Naive thymus-derived CD4-positive, alpha-beta T cell (primary cell): ENCODE measurements at regions not wholly inside any gene's neighbourhood (a gene's known extent, or its start where the extent isn't known, plus 50 kb on each side); places are given as distances from the start of the nearest gene placed in this dataset.

Experiments used
- ATAC-seq: fragments of 150-1000 bp; cut with Tn5 transposase; 2 replicates; pipeline ENCODE4 v1.10.0; 2021; ENCODE audit warnings: mild to moderate bottlenecking, moderate library complexity
- CTCF ChIA-PET: fragments of 350-600 bp; sonication (Branson Sonifier 250); formaldehyde crosslinking; loops from one replicate; lab custom pipeline; 2021; ENCODE audit warnings: antibody characterized with exemption; lab: Charles Lee
- POLR2A ChIA-PET: fragments of 350-600 bp; sonication (Branson Sonifier 250); formaldehyde crosslinking; loops from one replicate; lab custom pipeline; 2021; ENCODE audit warnings: antibody characterized with exemption, inconsistent platforms; lab: Charles Lee
- DNase-seq, 9 donors: peaks; one replicate each; pipeline versions ENCODE4 v3.0.0 to v3.0.0-alpha.2; 2020 to 2022; ENCODE audit warnings: mixed read lengths in 1 of 9
- H3K27ac ChIP-seq: one replicate; pipeline ENCODE4 v1.7.0; 2013; ENCODE audit warnings: mild to moderate bottlenecking, low read depth, low read length, moderate library complexity
- H3K27me3 ChIP-seq, 2 donors: one replicate each; pipeline ENCODE4 v1.7.0; 2013; ENCODE audit warnings: low read length in 2 of 2, mild to moderate bottlenecking in 2 of 2, moderate library complexity in 2 of 2; ENCODE audit not compliant: control insufficient read depth in 2 of 2, insufficient read depth in 2 of 2
- H3K36me3 ChIP-seq, 3 experiments: 1 replicate in 2 of 3; 2 replicates in 1 of 3; pipeline ENCODE4 v1.7.0; 2013; ENCODE audit warnings: low read length in 3 of 3, mild to moderate bottlenecking in 3 of 3, moderate library complexity in 1 of 3; ENCODE audit not compliant: insufficient read depth in 3 of 3, control insufficient read depth in 2 of 3
- H3K4me1 ChIP-seq, 2 donors: one replicate each; pipeline ENCODE4 v1.7.0; 2013; ENCODE audit warnings: low read length in 2 of 2, mild to moderate bottlenecking in 2 of 2, moderate library complexity in 1 of 2; ENCODE audit not compliant: control insufficient read depth in 2 of 2, insufficient read depth in 2 of 2
- H3K4me3 ChIP-seq: 2 replicates; pipeline ENCODE4 v1.7.0; 2013; ENCODE audit warnings: mild to moderate bottlenecking, low read length
- H3K9me3 ChIP-seq, 3 experiments: 1 replicate in 2 of 3; 2 replicates in 1 of 3; pipeline ENCODE4 v1.7.0; 2013; ENCODE audit warnings: low read length in 3 of 3; ENCODE audit not compliant: control insufficient read depth in 2 of 3
- H3K27ac Mint-ChIP-seq, 9 donors: one replicate each; pipeline ENCODE4 v1.8.0; 2020 to 2022; ENCODE audit warnings: mixed read lengths in 9 of 9, mild to moderate bottlenecking in 8 of 9, moderate library complexity in 5 of 9, inconsistent platforms in 2 of 9
- H3K27me3 Mint-ChIP-seq, 5 donors: one replicate each; pipeline ENCODE4 v1.8.0; 2021 to 2022; ENCODE audit warnings: mixed read lengths in 5 of 5, mild to moderate bottlenecking in 1 of 5
- H3K36me3 Mint-ChIP-seq, 5 donors: one replicate each; pipeline ENCODE4 v1.8.0; 2020 to 2022; ENCODE audit warnings: mixed read lengths in 5 of 5, mild to moderate bottlenecking in 3 of 5, inconsistent platforms in 1 of 5
- H3K4me1 Mint-ChIP-seq, 7 donors: one replicate each; pipeline ENCODE4 v1.8.0; 2020 to 2022; ENCODE audit warnings: mixed read lengths in 7 of 7, mild to moderate bottlenecking in 3 of 7, inconsistent platforms in 1 of 7
- H3K4me3 Mint-ChIP-seq, 10 donors: one replicate each; pipeline ENCODE4 v1.8.0; 2020 to 2022; ENCODE audit warnings: mild to moderate bottlenecking in 10 of 10, mixed read lengths in 10 of 10, moderate library complexity in 6 of 10, inconsistent platforms in 2 of 10
- H3K9me3 Mint-ChIP-seq, 11 donors: one replicate each; pipeline ENCODE4 v1.8.0; 2020 to 2022; ENCODE audit warnings: mixed read lengths in 11 of 11, mild to moderate bottlenecking in 4 of 11, inconsistent platforms in 1 of 11, moderate library complexity in 1 of 11
- intact Hi-C, 2 donors: fragments of 100-400 bp; cut with micrococcal nuclease; formaldehyde crosslinking; loops; one replicate each; pipeline ENCODE4 v1.15.1; 2023

- Histone ChIP-seq H3K36me3 (no peaks in the 10 kb centered on the region), H3K9me3 (no peaks in the 10 kb centered on the region), H3K27me3 (no peaks in the 10 kb centered on the region), H3K4me3 (no peak overlapping the region), H3K27ac (no peak overlapping the region), H3K4me1 (no peaks in the 10 kb centered on the region)
- ChIA-PET POLR2A (no interaction called here), CTCF (no interaction called here)
- intact Hi-C loops, result no loop called here
- Mint-ChIP-seq H3K36me3 (no peaks in the 10 kb centered on the region), H3K4me1 (no peaks in the 10 kb centered on the region), H3K9me3 (peaks cover 0 to 7% (median 0%) of the 10 kb centered on the region in 11 donors), H3K27ac (no peak overlapping the region), H3K27me3 (peaks cover 0 to 17% (median 0%) of the 10 kb centered on the region in 5 donors), H3K4me3 (no peak overlapping the region)
- DNase-seq (no peak), ATAC-seq (no peak)
These were observed 306.0 kb downstream of the TXNL1 start for GRCh38 chr18:56332371-56332770.

GRCh38 chr18:56330366-56331110 lies 307.9 kb downstream of the TXNL1 start:
- intact Hi-C loops, result no loop called here
- no peak overlapping the region for H3K4me3 ChIP-seq
- no peak for DNase-seq
- Mint-ChIP-seq H3K4me3 (no peak overlapping the region), H3K27me3 (peaks cover 0 to 16% (median 0%) of the 10 kb centered on the region in 5 donors), H3K9me3 (peaks cover 0 to 7% (median 0%) of the 10 kb centered on the region in 11 donors), H3K36me3 (no peaks in the 10 kb centered on the region), H3K27ac (no peak overlapping the region), H3K4me1 (no peaks in the 10 kb centered on the region)
- no peaks in the 10 kb centered on the region for H3K4me1 ChIP-seq
- no peak for ATAC-seq
- ChIA-PET POLR2A (no interaction called here), CTCF (no interaction called here)
- H3K36me3 ChIP-seq, result no peaks in the 10 kb centered on the region
- H3K27me3 ChIP-seq, result no peaks in the 10 kb centered on the region
- no peaks in the 10 kb centered on the region for H3K9me3 ChIP-seq
- no peak overlapping the region for H3K27ac ChIP-seq

DNA sequence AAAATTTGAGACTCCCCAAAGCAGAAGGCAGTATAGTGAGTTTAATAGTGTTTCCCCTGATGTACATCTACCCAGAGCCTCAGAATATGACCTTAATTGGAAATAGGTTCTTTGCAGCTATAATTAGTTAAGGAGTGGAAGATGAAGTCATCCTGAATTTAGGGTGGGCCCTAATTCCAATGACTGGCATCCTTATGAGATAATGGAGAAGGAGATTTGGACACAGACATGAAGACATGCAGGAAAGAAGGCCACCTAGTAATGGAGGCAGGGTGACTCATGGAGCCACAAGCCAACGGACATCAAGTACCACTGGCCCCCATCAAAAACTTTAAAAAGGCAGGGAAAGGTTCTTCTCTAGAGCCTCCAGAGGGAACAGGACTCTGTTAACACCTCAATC lies 308.9 kb downstream of the TXNL1 start:
- no peak for DNase-seq
- Mint-ChIP-seq H3K36me3 (no peaks in the 10 kb centered on the region), H3K4me3 (no peak overlapping the region), H3K9me3 (peaks cover 0 to 7% (median 0%) of the 10 kb centered on the region in 11 donors), H3K4me1 (no peaks in the 10 kb centered on the region), H3K27ac (no peak overlapping the region), H3K27me3 (peaks cover 0 to 12% (median 0%) of the 10 kb centered on the region in 5 donors)
- no peak for ATAC-seq
- H3K9me3 ChIP-seq, result no peaks in the 10 kb centered on the region
- POLR2A ChIA-PET, result no interaction called here
- no peak overlapping the region for H3K27ac ChIP-seq
- no peaks in the 10 kb centered on the region for H3K4me1 ChIP-seq
- no peak overlapping the region for H3K4me3 ChIP-seq
- intact Hi-C loops, result no loop called here
- CTCF ChIA-PET, result no interaction called here
- no peaks in the 10 kb centered on the region for H3K27me3 ChIP-seq
- H3K36me3 ChIP-seq, result no peaks in the 10 kb centered on the region

DNA sequence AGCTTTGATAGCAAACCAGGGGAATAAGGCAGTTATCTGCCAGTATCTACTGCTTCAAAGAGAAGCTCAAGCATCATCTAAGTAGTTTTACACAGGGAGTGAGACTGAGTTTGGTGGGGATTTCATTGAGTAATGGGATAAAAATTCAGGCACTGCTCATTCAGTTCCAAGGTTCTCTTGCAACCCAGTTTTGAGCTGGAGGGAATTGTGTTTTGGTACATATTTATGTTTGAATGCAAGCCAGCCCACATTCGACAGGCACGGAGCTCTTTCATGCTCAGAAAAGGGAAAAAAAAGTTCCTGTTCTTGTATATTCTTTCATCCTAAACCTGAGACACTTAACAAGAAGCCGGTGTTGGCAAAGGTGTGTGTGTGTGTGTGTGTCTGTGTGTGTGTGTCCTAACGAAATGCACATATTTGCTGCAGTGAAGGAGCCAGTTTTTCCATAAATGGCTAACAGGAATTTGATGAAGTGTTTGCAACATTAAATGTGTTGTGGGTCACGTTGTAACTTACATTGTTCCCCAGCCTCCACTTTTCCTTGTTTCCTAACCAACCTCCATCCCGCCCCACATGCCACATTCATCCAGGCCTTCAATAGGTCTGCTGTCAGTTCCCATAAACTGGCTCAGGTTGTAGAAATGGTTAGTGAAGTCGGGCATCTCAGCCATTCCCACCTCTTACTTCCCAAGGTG lies 311.1 kb downstream of the TXNL1 start:
- peaks cover 0 to 9% (median 0%) of the 10 kb centered on the region in 5 donors for H3K27me3 Mint-ChIP-seq
- Histone ChIP-seq H3K27me3 (no peaks in the 10 kb centered on the region), H3K36me3 (no peaks in the 10 kb centered on the region), H3K27ac (no peak overlapping the region), H3K4me3 (no peak overlapping the region), H3K4me1 (no peaks in the 10 kb centered on the region), H3K9me3 (no peaks in the 10 kb centered on the region)
- ATAC-seq (no peak), DNase-seq (no peak)
- ChIA-PET POLR2A (no interaction called here), CTCF (no interaction called here)
- no peaks in the 10 kb centered on the region for H3K36me3 Mint-ChIP-seq
- no peak overlapping the region for H3K4me3 Mint-ChIP-seq
- H3K4me1 Mint-ChIP-seq, result no peaks in the 10 kb centered on the region
- intact Hi-C loops, result no loop called here
- H3K27ac Mint-ChIP-seq, result no peak overlapping the region
- peaks cover 0 to 7% (median 0%) of the 10 kb centered on the region in 11 donors for H3K9me3 Mint-ChIP-seq

DNA sequence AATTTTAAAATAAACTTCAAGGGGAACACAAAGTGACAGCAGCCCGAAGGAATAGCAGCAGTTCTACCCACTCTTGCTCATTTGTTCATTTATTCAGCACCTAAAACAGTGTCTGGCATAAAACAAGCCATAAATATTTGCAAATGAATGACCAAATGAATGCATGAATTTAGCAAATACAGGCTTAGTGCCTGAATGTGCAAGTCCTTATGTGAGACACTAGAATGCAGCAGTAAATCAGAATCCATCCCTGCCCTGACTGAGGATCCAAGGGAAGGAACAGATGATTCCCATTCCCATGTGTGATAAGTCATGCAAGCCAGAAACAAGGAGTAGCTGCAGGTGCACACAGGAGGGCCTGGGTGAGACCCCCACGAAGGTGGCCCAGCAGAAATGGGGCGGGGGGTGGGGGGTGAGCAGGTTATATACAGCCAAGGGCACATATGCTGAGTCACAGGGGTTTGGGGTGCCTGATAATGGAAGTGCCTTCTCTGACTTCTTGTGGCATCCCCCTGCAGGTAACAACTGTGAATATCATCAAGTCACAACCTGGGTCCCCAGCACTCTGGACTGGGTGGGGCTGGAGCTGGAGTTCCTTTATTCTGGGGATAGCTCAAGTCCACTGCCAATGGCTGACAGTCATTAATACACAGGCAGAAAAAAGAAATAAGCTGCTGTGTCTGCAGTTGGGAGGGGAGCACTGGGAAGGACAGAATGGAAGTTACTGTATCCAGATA lies 311.9 kb downstream of the TXNL1 start:
- Histone ChIP-seq H3K27me3 (no peaks in the 10 kb centered on the region), H3K9me3 (no peaks in the 10 kb centered on the region), H3K27ac (no peak overlapping the region), H3K4me1 (no peaks in the 10 kb centered on the region), H3K4me3 (no peak overlapping the region), H3K36me3 (no peaks in the 10 kb centered on the region)
- ATAC-seq (no peak), DNase-seq (no peak)
- CTCF ChIA-PET, result no interaction called here
- no peak overlapping the region for H3K27ac Mint-ChIP-seq
- H3K9me3 Mint-ChIP-seq, result peaks cover 0 to 7% (median 0%) of the 10 kb centered on the region in 11 donors
- intact Hi-C loops, result no loop called here
- peaks cover 0 to 7% (median 0%) of the 10 kb centered on the region in 5 donors for H3K27me3 Mint-ChIP-seq
- POLR2A ChIA-PET, result no interaction called here
- no peaks in the 10 kb centered on the region for H3K4me1 Mint-ChIP-seq
- no peaks in the 10 kb centered on the region for H3K36me3 Mint-ChIP-seq
- no peak overlapping the region for H3K4me3 Mint-ChIP-seq

DNA sequence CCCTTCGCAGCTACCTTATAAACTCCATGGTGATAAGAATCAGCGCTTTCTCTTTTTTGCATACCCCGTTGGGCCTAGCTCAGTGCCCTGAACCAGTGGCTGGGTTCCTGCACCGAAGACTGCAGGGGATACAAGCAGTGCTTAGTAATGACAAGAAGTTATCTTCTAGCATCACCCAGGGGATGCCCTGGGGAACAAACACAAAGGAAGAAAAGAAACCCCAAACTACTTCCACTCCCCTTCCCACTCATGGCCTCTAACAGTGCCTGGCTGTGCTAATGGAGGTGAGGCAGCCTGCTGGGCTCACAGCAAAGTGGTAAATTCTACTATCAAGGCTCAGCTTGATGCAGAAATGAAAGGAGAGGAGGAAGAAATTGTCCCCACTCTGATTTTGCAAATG lies 314.7 kb downstream of the TXNL1 start:
- H3K27ac Mint-ChIP-seq, result no peak overlapping the region
- Histone ChIP-seq H3K27me3 (no peaks in the 10 kb centered on the region), H3K4me3 (no peak overlapping the region), H3K4me1 (no peaks in the 10 kb centered on the region), H3K36me3 (no peaks in the 10 kb centered on the region), H3K27ac (no peak overlapping the region), H3K9me3 (no peaks in the 10 kb centered on the region)
- ChIA-PET POLR2A (no interaction called here), CTCF (no interaction called here)
- ATAC-seq (no peak), DNase-seq (no peak)
- no peak overlapping the region for H3K4me3 Mint-ChIP-seq
- H3K36me3 Mint-ChIP-seq, result no peaks in the 10 kb centered on the region
- peaks cover 0 to 4% (median 0%) of the 10 kb centered on the region in 11 donors for H3K9me3 Mint-ChIP-seq
- intact Hi-C loops, result no loop called here
- no peaks in the 10 kb centered on the region for H3K27me3 Mint-ChIP-seq
- H3K4me1 Mint-ChIP-seq, result no peaks in the 10 kb centered on the region
